SK-N-SH treated with all-trans-retinoic acid at 6 μM for 48 hours (cell line): ENCODE measurements at regions not wholly inside any gene's neighbourhood (a gene's known extent, or its start where the extent isn't known, plus 50 kb on each side); places are given as distances from the start of the nearest gene placed in this dataset.

Experiments
- BACH2 ChIP-seq: fragments of 250-450 bp; sonication (Bioruptor Pico); IDR thresholded peaks from 2 replicates; pipeline ENCODE4 v1.9.0; 2021; ENCODE audit warnings: mild to moderate bottlenecking, borderline replicate concordance
- CSDC2 ChIP-seq: fragments of 250-450 bp; sonication (Bioruptor Pico); IDR thresholded peaks from 2 replicates; pipeline ENCODE4 v1.5.0; 2020; ENCODE audit warnings: mild to moderate bottlenecking, moderate library complexity
- PPARA ChIP-seq: fragments of 250-450 bp; sonication (Bioruptor Pico); IDR thresholded peaks from 2 replicates; pipeline ENCODE4 v1.5.0; 2020; ENCODE audit warnings: mild to moderate bottlenecking, borderline replicate concordance
- RARB ChIP-seq: fragments of 250-450 bp; sonication (Bioruptor Pico); IDR thresholded peaks from 2 replicates; pipeline ENCODE4 v1.8.0; 2021; ENCODE audit warnings: mild to moderate bottlenecking, moderate library complexity
- SNAI2 ChIP-seq: fragments of 250-450 bp; sonication (Bioruptor Pico); IDR thresholded peaks from 2 replicates; pipeline ENCODE4 v1.5.0; 2020; ENCODE audit warnings: mild to moderate bottlenecking, moderate library complexity
- TCF4 ChIP-seq: fragments of 250-450 bp; sonication (Bioruptor Pico); IDR thresholded peaks from 2 replicates; pipeline ENCODE4 v1.8.0; 2021; ENCODE audit warnings: mild to moderate bottlenecking, moderate library complexity, borderline replicate concordance
- TOX ChIP-seq: fragments of 250-450 bp; sonication (Bioruptor Pico); IDR thresholded peaks from 2 replicates; pipeline ENCODE4 v1.8.0; 2021; ENCODE audit warnings: mild to moderate bottlenecking, moderate library complexity, borderline replicate concordance
- ZFP3 ChIP-seq: fragments of 250-450 bp; sonication (Bioruptor Pico); IDR thresholded peaks from 2 replicates; pipeline ENCODE4 v1.5.0; 2020; ENCODE audit warnings: mild to moderate bottlenecking, moderate library complexity
- ZFP30 ChIP-seq: fragments of 450-650 bp; formaldehyde crosslinking; IDR thresholded peaks from 2 replicates; pipeline ENCODE4 v1.5.0; 2022; ENCODE audit warnings: mild to moderate bottlenecking, moderate library complexity
- ZNF565 ChIP-seq: fragments of 450-650 bp; formaldehyde crosslinking; conservative IDR thresholded peaks from 2 replicates; pipeline ENCODE4 v1.5.0; 2020; ENCODE audit warnings: low read depth, mild to moderate bottlenecking, moderate library complexity
- TF ChIP-seq, protein P1 (sequence below): fragments of 250-450 bp; sonication (Bioruptor Pico); IDR thresholded peaks from 2 replicates; pipeline ENCODE4 v1.8.0; 2021; ENCODE audit warnings: low read depth, mild to moderate bottlenecking, moderate library complexity, borderline replicate concordance
- TF ChIP-seq, protein P2 (sequence below): fragments of 250-450 bp; sonication (Bioruptor Pico); IDR thresholded peaks from 2 replicates; pipeline ENCODE4 v1.5.1; 2020; ENCODE audit warnings: low read depth, mild to moderate bottlenecking, moderate library complexity
- TF ChIP-seq, protein P3 (sequence below): fragments of 250-450 bp; sonication (Bioruptor Pico); IDR thresholded peaks from 2 replicates; pipeline ENCODE4 v1.5.0; 2020; ENCODE audit warnings: mild to moderate bottlenecking, moderate library complexity
- TF ChIP-seq, protein P4 (sequence below): fragments of 250-450 bp; sonication (Bioruptor Pico); IDR thresholded peaks from 2 replicates; pipeline ENCODE4 v1.8.0; 2020; ENCODE audit warnings: mild to moderate bottlenecking, moderate library complexity, borderline replicate concordance

DNA sequence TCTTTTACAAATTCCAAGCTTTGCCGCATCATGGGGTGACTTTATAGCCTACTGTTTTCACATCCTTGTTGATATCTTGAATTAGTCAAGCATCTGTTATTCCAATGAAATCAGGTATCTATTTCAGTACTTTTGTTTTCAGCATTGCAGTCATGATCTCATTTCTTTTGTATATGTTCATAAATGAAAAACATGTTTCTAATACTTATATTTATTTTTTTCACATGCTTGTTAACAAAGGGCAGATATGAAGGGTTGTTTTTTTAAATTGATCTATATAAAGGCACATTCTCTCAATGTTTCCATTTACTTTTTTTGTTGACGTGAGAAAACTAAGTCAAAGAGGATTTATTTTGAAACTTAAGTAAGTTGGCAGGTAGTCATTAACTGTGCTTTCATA, 964.8 kb downstream of the JRKL start:
- TF ChIP-seq, protein P1, sequence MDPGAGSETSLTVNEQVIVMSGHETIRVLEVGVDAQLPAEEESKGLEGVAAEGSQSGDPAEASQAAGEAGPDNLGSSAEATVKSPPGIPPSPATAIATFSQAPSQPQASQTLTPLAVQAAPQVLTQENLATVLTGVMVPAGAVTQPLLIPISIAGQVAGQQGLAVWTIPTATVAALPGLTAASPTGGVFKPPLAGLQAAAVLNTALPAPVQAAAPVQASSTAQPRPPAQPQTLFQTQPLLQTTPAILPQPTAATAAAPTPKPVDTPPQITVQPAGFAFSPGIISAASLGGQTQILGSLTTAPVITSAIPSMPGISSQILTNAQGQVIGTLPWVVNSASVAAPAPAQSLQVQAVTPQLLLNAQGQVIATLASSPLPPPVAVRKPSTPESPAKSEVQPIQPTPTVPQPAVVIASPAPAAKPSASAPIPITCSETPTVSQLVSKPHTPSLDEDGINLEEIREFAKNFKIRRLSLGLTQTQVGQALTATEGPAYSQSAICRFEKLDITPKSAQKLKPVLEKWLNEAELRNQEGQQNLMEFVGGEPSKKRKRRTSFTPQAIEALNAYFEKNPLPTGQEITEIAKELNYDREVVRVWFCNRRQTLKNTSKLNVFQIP = no peak
- TF ChIP-seq, protein P2, sequence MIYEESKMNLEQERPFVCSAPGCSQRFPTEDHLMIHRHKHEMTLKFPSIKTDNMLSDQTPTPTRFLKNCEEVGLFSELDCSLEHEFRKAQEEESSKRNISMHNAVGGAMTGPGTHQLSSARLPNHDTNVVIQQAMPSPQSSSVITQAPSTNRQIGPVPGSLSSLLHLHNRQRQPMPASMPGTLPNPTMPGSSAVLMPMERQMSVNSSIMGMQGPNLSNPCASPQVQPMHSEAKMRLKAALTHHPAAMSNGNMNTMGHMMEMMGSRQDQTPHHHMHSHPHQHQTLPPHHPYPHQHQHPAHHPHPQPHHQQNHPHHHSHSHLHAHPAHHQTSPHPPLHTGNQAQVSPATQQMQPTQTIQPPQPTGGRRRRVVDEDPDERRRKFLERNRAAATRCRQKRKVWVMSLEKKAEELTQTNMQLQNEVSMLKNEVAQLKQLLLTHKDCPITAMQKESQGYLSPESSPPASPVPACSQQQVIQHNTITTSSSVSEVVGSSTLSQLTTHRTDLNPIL (CRISPR knock-in tag) = no peak
- no peak for TF ChIP-seq SNAI2 (CRISPR knock-in tag)
- no peak for TF ChIP-seq TCF4
- no peak for TF ChIP-seq ZNF565 (CRISPR knock-in tag)
- no peak for TF ChIP-seq RARB (CRISPR knock-in tag)
- TF ChIP-seq, protein P3, sequence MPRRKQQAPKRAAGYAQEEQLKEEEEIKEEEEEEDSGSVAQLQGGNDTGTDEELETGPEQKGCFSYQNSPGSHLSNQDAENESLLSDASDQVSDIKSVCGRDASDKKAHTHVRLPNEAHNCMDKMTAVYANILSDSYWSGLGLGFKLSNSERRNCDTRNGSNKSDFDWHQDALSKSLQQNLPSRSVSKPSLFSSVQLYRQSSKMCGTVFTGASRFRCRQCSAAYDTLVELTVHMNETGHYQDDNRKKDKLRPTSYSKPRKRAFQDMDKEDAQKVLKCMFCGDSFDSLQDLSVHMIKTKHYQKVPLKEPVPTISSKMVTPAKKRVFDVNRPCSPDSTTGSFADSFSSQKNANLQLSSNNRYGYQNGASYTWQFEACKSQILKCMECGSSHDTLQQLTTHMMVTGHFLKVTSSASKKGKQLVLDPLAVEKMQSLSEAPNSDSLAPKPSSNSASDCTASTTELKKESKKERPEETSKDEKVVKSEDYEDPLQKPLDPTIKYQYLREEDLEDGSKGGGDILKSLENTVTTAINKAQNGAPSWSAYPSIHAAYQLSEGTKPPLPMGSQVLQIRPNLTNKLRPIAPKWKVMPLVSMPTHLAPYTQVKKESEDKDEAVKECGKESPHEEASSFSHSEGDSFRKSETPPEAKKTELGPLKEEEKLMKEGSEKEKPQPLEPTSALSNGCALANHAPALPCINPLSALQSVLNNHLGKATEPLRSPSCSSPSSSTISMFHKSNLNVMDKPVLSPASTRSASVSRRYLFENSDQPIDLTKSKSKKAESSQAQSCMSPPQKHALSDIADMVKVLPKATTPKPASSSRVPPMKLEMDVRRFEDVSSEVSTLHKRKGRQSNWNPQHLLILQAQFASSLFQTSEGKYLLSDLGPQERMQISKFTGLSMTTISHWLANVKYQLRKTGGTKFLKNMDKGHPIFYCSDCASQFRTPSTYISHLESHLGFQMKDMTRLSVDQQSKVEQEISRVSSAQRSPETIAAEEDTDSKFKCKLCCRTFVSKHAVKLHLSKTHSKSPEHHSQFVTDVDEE (CRISPR knock-in tag) = no peak
- no peak for TF ChIP-seq TOX (CRISPR knock-in tag)
- TF ChIP-seq ZFP3 (CRISPR knock-in tag) = no peak
- no peak for TF ChIP-seq BACH2
- no peak for TF ChIP-seq ZFP30 (CRISPR knock-in tag)
- TF ChIP-seq CSDC2 = no peak
- TF ChIP-seq, protein P4, sequence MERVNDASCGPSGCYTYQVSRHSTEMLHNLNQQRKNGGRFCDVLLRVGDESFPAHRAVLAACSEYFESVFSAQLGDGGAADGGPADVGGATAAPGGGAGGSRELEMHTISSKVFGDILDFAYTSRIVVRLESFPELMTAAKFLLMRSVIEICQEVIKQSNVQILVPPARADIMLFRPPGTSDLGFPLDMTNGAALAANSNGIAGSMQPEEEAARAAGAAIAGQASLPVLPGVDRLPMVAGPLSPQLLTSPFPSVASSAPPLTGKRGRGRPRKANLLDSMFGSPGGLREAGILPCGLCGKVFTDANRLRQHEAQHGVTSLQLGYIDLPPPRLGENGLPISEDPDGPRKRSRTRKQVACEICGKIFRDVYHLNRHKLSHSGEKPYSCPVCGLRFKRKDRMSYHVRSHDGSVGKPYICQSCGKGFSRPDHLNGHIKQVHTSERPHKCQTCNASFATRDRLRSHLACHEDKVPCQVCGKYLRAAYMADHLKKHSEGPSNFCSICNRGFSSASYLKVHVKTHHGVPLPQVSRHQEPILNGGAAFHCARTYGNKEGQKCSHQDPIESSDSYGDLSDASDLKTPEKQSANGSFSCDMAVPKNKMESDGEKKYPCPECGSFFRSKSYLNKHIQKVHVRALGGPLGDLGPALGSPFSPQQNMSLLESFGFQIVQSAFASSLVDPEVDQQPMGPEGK (CRISPR knock-in tag) = no peak
- no peak for TF ChIP-seq PPARA
